Left hindlimb (tissue), 1 donor: ENCODE measurements at regions not wholly inside any gene's neighbourhood (a gene's known extent, or its start where the extent isn't known, plus 50 kb on each side); places are given as distances from the start of the nearest gene placed in this dataset.

Experiments
- DNase-seq: peaks from one replicate; pipeline ENCODE4 v3.0.0-alpha.2; 2018

- DNase-seq, result no peak
These were observed 358.9 kb downstream of the GPAT3 start for GRCh38 chr4:83894831-83895230.

- no peak for DNase-seq
These were observed 354.9 kb downstream of the GPAT3 start for GRCh38 chr4:83890816-83891215.

- DNase-seq, result no peak
These were observed 354.3 kb downstream of the GPAT3 start for GRCh38 chr4:83890231-83890630.

GRCh38 chr4:83889802-83890201 lies 353.9 kb downstream of the GPAT3 start:
- no peak for DNase-seq

GRCh38 chr4:83885256-83886182 lies 349.6 kb downstream of the GPAT3 start:
- no peak for DNase-seq

GRCh38 chr4:83876047-83876446 lies 340.1 kb downstream of the GPAT3 start:
- no peak for DNase-seq

- DNase-seq, result no peak
These were observed 339.5 kb downstream of the GPAT3 start for GRCh38 chr4:83875437-83875836.

GRCh38 chr4:83873996-83874395 lies 338.1 kb downstream of the GPAT3 start:
- no peak for DNase-seq

- DNase-seq, result no peak
These were observed 334.5 kb downstream of the GPAT3 start for GRCh38 chr4:83870328-83870950.

- no peak for DNase-seq
These were observed 331.1 kb downstream of the GPAT3 start for GRCh38 chr4:83866834-83867621.

GRCh38 chr4:83865417-83866150 lies 329.7 kb downstream of the GPAT3 start:
- DNase-seq, result no peak

- no peak for DNase-seq
These were observed 328.3 kb downstream of the GPAT3 start for GRCh38 chr4:83864097-83864817.

GRCh38 chr4:83862471-83862870 lies 326.6 kb downstream of the GPAT3 start:
- no peak for DNase-seq

- no peak for DNase-seq
These were observed 324.3 kb downstream of the GPAT3 start for GRCh38 chr4:83860200-83860599.

GRCh38 chr4:83858131-83858530 lies 322.2 kb downstream of the GPAT3 start:
- no peak for DNase-seq

GRCh38 chr4:83855044-83855443 lies 319.1 kb downstream of the GPAT3 start:
- DNase-seq, result no peak

GRCh38 chr4:83852085-83852451 lies 316.2 kb downstream of the GPAT3 start:
- DNase-seq, result no peak

- DNase-seq, result no peak
These were observed 315.6 kb downstream of the GPAT3 start for GRCh38 chr4:83851261-83852084.

- no peak for DNase-seq
These were observed 314.5 kb downstream of the GPAT3 start for GRCh38 chr4:83850435-83850834.

- no peak for DNase-seq
These were observed 310.4 kb downstream of the GPAT3 start for GRCh38 chr4:83846193-83846830.

- DNase-seq, result no peak
These were observed 303.7 kb downstream of the GPAT3 start for GRCh38 chr4:83839615-83840014.
